HEK293T (cell line): ENCODE measurements at regions not wholly inside any gene's neighbourhood (a gene's known extent, or its start where the extent isn't known, plus 50 kb on each side); places are given as distances from the start of the nearest gene placed in this dataset.

Source experiments
- CTBP1 ChIP-seq: fragments of 450-650 bp; IDR thresholded peaks from 2 replicates; pipeline ENCODE4 v1.6.1; 2016; ENCODE audit warnings: borderline replicate concordance
- ELF4 ChIP-seq: fragments of 450-650 bp; IDR thresholded peaks from 2 replicates; pipeline ENCODE4 v1.6.1; 2017; ENCODE audit warnings: antibody characterized with exemption

DNA sequence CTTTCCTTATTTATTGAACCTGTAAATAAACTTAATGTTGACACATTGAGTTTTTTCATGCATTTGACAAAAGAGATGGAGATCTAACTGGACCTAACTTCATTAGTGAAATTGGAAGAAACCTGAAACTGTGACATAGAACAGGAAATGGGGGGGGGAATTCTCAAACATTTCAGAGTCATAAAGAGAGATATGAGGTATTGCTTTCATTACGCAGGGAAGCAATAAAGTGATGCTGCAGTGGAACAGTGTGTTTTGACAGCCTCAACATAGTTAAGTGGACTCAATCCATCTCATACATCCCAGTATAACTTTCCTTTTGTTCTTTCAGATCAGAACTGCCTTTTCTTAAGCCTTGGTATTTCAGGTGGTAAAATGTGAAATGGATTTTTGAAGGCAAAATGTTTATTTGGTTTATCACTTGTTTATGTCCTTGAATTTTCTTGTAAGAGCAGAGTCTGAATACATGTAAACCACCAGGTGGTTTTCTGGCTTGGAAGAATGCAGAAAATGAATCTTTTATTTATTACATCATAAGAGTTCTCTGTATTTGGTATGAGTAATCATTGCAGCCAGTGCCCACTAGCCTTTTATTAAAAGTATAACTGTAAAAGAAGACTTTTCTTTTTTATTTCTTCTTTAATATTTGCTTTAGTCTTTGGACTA is 132.5 kb downstream of the ZNF326 start:
- TF ChIP-seq CTBP1 (no peak), ELF4 (no peak)
